ENCODE measurements at regions not wholly inside any gene's neighbourhood (a gene's known extent, or its start where the extent isn't known, plus 50 kb on each side); places are given as distances from the start of the nearest gene placed in this dataset.

DNA sequence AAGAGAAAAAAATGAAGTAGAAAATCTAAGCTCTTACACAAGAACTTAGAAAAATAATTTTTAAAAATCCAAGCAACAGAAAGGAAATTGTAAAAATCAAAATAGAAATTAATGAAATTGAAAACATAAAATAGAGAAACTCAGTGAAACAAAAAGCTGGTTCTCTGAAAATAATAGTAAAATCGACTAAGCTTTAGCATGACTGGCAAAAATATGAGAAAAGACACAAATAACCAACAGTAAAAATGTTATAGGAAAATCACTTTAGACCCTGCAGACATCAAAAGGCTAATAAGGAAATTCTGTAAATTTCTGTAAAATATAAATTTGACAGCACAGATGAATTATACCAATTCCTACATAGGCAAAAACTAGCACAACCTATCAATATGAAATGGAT is 768.9 kb upstream of the LRRTM1 start:
- Histone ChIP-seq H4K20me1 (ENCODE audit: insufficient read depth, low read length) (no peaks in the 10 kb centered on the region), H3K4me3 (ENCODE audit: low read depth, low read length, poor library complexity, severe bottlenecking) (no peak overlapping the region), H3F3A (ENCODE audit: insufficient read depth, low read length) (no peaks in the 10 kb centered on the region), H3K79me2 (ENCODE audit: insufficient read depth, low read length) (no peaks in the 10 kb centered on the region), H3K4me2 (ENCODE audit: low read length) (no peak overlapping the region), H3K27me3 (ENCODE audit: insufficient read depth, low read length) (no peaks in the 10 kb centered on the region), H3K9ac (ENCODE audit: low read length) (no peak overlapping the region), H3K27ac (ENCODE audit: low read depth, low read length, poor library complexity, severe bottlenecking) (no peak overlapping the region), H2AFZ (ENCODE audit: low read length) (no peak overlapping the region), H3K9me2 (ENCODE audit: low read depth, low read length) (no peaks in the 10 kb centered on the region), H3K9me3 (ENCODE audit: low read length) (no peaks in the 10 kb centered on the region), H3K4me1 (ENCODE audit: insufficient read depth, low read length, severe bottlenecking) (no peaks in the 10 kb centered on the region), H3K36me3 (ENCODE audit: insufficient read depth, low read length) (no peaks in the 10 kb centered on the region)
- no peak for TF ChIP-seq EZH2 (IDR thresholded peaks at IDR 0.05; ENCODE audit: borderline replicate concordance, low read length)
- TF ChIP-seq, protein P1, sequence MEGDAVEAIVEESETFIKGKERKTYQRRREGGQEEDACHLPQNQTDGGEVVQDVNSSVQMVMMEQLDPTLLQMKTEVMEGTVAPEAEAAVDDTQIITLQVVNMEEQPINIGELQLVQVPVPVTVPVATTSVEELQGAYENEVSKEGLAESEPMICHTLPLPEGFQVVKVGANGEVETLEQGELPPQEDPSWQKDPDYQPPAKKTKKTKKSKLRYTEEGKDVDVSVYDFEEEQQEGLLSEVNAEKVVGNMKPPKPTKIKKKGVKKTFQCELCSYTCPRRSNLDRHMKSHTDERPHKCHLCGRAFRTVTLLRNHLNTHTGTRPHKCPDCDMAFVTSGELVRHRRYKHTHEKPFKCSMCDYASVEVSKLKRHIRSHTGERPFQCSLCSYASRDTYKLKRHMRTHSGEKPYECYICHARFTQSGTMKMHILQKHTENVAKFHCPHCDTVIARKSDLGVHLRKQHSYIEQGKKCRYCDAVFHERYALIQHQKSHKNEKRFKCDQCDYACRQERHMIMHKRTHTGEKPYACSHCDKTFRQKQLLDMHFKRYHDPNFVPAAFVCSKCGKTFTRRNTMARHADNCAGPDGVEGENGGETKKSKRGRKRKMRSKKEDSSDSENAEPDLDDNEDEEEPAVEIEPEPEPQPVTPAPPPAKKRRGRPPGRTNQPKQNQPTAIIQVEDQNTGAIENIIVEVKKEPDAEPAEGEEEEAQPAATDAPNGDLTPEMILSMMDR (IDR thresholded peaks at IDR 0.05; ENCODE audit: low read length) = no peak

DNA sequence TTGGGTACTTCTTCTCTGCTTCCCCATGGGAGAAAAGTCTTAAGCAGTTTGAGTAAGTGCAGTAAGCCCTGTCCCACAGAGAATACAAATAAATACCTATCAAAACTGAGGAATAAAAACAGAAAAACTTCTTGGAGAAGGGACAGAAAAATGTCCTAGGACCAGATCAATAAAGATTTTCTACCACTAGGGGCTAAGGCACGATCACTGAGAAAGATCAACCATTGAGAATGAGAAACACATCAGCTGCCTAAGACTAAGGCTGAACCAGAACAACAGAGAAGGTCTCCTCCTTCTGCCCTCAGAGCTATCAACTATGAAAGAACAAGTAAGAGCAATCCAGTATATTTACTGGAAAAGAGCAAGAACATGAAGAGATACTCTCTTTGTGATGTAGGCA is 763.6 kb upstream of the LRRTM1 start:
- no peak overlapping the region for H2AFZ ChIP-seq (ENCODE audit: low read length)
- H3K4me3 ChIP-seq (ENCODE audit: low read depth, low read length, poor library complexity, severe bottlenecking) = no peak overlapping the region
- no peak overlapping the region for H3K9ac ChIP-seq (ENCODE audit: low read length)
- H3K9me3 ChIP-seq (ENCODE audit: low read length) = no peaks in the 10 kb centered on the region
- H4K20me1 ChIP-seq (ENCODE audit: insufficient read depth, low read length) = no peaks in the 10 kb centered on the region
- no peaks in the 10 kb centered on the region for H3K79me2 ChIP-seq (ENCODE audit: insufficient read depth, low read length)
- no peaks in the 10 kb centered on the region for H3K36me3 ChIP-seq (ENCODE audit: insufficient read depth, low read length)
- no peaks in the 10 kb centered on the region for H3K27me3 ChIP-seq (ENCODE audit: insufficient read depth, low read length)
- H3K4me1 ChIP-seq (ENCODE audit: insufficient read depth, low read length, severe bottlenecking) = no peaks in the 10 kb centered on the region
- H3F3A ChIP-seq (ENCODE audit: insufficient read depth, low read length) = no peaks in the 10 kb centered on the region
- no peak overlapping the region for H3K27ac ChIP-seq (ENCODE audit: low read depth, low read length, poor library complexity, severe bottlenecking)
- TF ChIP-seq, protein P1 (IDR thresholded peaks at IDR 0.05; ENCODE audit: low read length) = no peak
- TF ChIP-seq EZH2 (IDR thresholded peaks at IDR 0.05; ENCODE audit: borderline replicate concordance, low read length) = no peak
- no peak overlapping the region for H3K4me2 ChIP-seq (ENCODE audit: low read length)
- no peaks in the 10 kb centered on the region for H3K9me2 ChIP-seq (ENCODE audit: low read depth, low read length)

GRCh38 chr2:81061016-81061415 is 756.5 kb upstream of the LRRTM1 start:
- Histone ChIP-seq H3K9ac (ENCODE audit: low read length) (no peak overlapping the region), H4K20me1 (ENCODE audit: insufficient read depth, low read length) (no peaks in the 10 kb centered on the region), H3K4me3 (ENCODE audit: low read depth, low read length, poor library complexity, severe bottlenecking) (no peak overlapping the region), H3K4me2 (ENCODE audit: low read length) (no peak overlapping the region), H3K36me3 (ENCODE audit: insufficient read depth, low read length) (no peaks in the 10 kb centered on the region), H3K79me2 (ENCODE audit: insufficient read depth, low read length) (no peaks in the 10 kb centered on the region), H3K9me3 (ENCODE audit: low read length) (peaks cover 7% of the 10 kb centered on the region; the same call in 1 of the 2 replicates), H3K27me3 (ENCODE audit: insufficient read depth, low read length) (no peaks in the 10 kb centered on the region), H2AFZ (ENCODE audit: low read length) (no peak overlapping the region), H3K27ac (ENCODE audit: low read depth, low read length, poor library complexity, severe bottlenecking) (no peak overlapping the region), H3K9me2 (ENCODE audit: low read depth, low read length) (no peaks in the 10 kb centered on the region), H3F3A (ENCODE audit: insufficient read depth, low read length) (no peaks in the 10 kb centered on the region), H3K4me1 (ENCODE audit: insufficient read depth, low read length, severe bottlenecking) (no peaks in the 10 kb centered on the region)
- TF ChIP-seq, protein P1 (IDR thresholded peaks at IDR 0.05; ENCODE audit: low read length) = no peak
- no peak for TF ChIP-seq EZH2 (IDR thresholded peaks at IDR 0.05; ENCODE audit: borderline replicate concordance, low read length)
